GM12892 (cell line): ENCODE measurements at regions not wholly inside any gene's neighbourhood (a gene's known extent, or its start where the extent isn't known, plus 50 kb on each side); places are given as distances from the start of the nearest gene placed in this dataset.

Experiments used
- DNase-seq: peaks from one replicate; pipeline ENCODE4 v3.0.0; 2011; ENCODE audit not compliant: insufficient read length
- FAIRE-seq: peaks from 2 replicates; lab custom pipeline; 2011; peaks lifted over from hg19 to GRCh38; lab: Jason Lieb, UNC
- POLR2A ChIP-seq: IDR thresholded peaks from 2 replicates; pipeline ENCODE4 v1.6.1; 2011; ENCODE audit warnings: low read depth, low read length, control low read depth
- POLR2AphosphoS5 ChIP-seq: IDR thresholded peaks from 2 replicates; pipeline ENCODE4 v1.6.1; 2011; ENCODE audit warnings: low read depth, low read length, control low read depth
- TAF1 ChIP-seq: IDR thresholded peaks from 2 replicates; pipeline ENCODE4 v1.6.1; 2011; ENCODE audit warnings: low read depth, mild to moderate bottlenecking, control low read depth, low read length, borderline replicate concordance

DNA sequence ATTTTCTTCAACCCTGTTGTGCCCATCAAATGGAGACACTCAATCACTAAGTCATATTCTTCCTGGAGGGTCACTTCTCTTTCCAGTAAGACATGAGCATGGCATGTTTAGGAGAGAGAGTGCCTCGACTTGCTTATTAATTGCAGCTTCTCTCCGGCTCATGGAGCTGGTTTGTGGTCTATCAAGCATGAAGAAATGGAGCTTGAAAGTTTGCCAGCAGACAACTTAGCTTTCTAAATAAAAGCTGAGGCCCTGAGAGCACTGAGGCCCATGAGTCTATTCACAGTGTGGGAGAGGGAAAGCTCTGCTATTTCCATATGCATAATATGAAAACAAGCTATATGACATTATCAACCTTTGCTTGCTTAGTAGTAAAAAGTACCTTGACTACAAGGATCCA is 378.5 kb downstream of the FGF9 start:
- DNase-seq (no peak), FAIRE-seq (no peak)
- no peak for TF ChIP-seq POLR2AphosphoS5
- no peak for TF ChIP-seq POLR2A
- TF ChIP-seq TAF1: no peak

DNA sequence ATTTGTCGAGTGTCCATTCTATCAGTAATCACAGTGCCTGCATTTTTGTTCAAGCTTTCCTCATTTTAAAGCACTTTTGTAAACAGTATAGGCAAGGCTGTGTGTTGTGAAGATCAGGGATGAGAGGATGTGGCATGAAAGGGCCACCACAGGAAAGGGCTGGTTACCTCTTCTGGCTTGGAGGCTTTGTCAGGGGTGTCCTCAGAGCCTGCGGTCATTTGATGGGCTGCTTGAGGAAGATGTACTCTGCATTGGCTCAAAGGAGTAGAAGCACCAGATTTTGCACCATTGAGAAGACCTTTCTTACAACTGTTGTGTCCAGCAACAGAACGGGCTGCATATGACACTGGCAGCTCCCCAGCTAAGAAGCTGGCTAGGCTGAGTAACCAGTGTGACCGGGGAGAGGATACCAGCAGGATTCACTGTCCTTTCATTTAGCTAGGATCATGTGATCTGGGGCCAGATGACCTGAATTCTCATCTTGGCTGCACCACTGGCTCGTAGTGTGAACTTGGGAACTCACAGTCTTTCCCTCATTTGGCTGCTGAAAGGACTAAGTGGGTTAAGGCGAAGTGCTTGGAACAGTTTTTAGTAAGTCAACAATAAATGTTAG is 380.2 kb downstream of the FGF9 start:
- FAIRE-seq: peak; percentile 38
- TF ChIP-seq POLR2AphosphoS5 (no peak), TAF1 (no peak), POLR2A (no peak)
- DNase-seq: no peak

GRCh38 chr13:22053053-22053452 is 382.2 kb downstream of the FGF9 start:
- FAIRE-seq: no peak
- no peak for DNase-seq
- TF ChIP-seq POLR2A: no peak
- no peak for TF ChIP-seq POLR2AphosphoS5
- no peak for TF ChIP-seq TAF1

DNA sequence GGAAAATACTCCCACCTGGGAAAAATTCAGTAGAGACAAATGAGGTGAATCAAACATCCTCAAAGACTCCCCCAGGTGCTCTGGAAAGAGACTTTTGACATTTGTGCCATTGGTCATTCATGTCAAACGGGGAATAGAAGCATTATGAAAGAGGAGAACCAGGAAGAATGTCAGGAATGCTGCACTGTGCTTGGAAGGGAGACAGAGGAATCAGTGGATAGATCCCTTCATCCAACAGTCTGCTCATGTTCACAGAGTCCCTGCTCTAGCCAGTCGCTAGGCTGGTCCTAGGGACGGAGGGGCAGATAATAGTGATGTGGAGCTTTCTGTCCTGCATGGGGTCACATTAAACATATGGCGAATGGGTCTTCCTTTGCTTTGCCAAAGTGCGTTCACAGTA is 384.4 kb downstream of the FGF9 start:
- TF ChIP-seq TAF1: no peak
- no peak for TF ChIP-seq POLR2A
- TF ChIP-seq POLR2AphosphoS5: no peak
- FAIRE-seq: no peak
- no peak for DNase-seq

GRCh38 chr13:22060187-22060586 is 389.3 kb downstream of the FGF9 start:
- FAIRE-seq (peak; percentile 48), DNase-seq (no peak)
- TF ChIP-seq TAF1: no peak
- no peak for TF ChIP-seq POLR2A
- TF ChIP-seq POLR2AphosphoS5: no peak

- DNase-seq (peak; percentile 29), FAIRE-seq (peak; percentile 97)
- TF ChIP-seq POLR2AphosphoS5: peak; percentile 52; the same call in 1 of the 2 replicates
- peak; percentile 58 for TF ChIP-seq POLR2A
- peak; percentile 42; the same call in 1 of the 2 replicates for TF ChIP-seq TAF1
Measured at GRCh38 chr13:22061371-22061805, 390.5 kb downstream of the FGF9 start.

GRCh38 chr13:22061806-22062391 is 391.0 kb downstream of the FGF9 start:
- TF ChIP-seq POLR2AphosphoS5: peak; percentile 30; the same call in 1 of the 2 replicates
- no peak; the same call in 1 of the 2 replicates for TF ChIP-seq TAF1
- TF ChIP-seq POLR2A: 0 out of 2 replicates have a peak, but pooled peaks have one; percentile 12
- FAIRE-seq: no peak
- peak; percentile 13 for DNase-seq

- FAIRE-seq (no peak), DNase-seq (no peak)
- no peak for TF ChIP-seq TAF1
- TF ChIP-seq POLR2A: no peak
- no peak for TF ChIP-seq POLR2AphosphoS5
Measured at GRCh38 chr13:22062478-22063205, 391.8 kb downstream of the FGF9 start.

- FAIRE-seq: no peak
- TF ChIP-seq POLR2AphosphoS5 (no peak), TAF1 (no peak), POLR2A (no peak)
- no peak for DNase-seq
Measured at GRCh38 chr13:22063416-22064124, 392.7 kb downstream of the FGF9 start.

- FAIRE-seq (no peak), DNase-seq (no peak)
- TF ChIP-seq POLR2A: no peak
Measured at GRCh38 chr13:22064854-22065620, 394.2 kb downstream of the FGF9 start.

GRCh38 chr13:22073718-22074117 is 402.8 kb downstream of the FGF9 start:
- TF ChIP-seq POLR2A (no peak), POLR2AphosphoS5 (no peak)
- peak; percentile 67 for FAIRE-seq
- DNase-seq: no peak
